ENCODE measurements at regions not wholly inside any gene's neighbourhood (a gene's known extent, or its start where the extent isn't known, plus 50 kb on each side); places are given as distances from the start of the nearest gene placed in this dataset.
A peak's percentile ranks its signal among the peaks of the same experiment; 100 is the strongest.

GRCh38 chr2:126826491-126826890 is 72.2 kb upstream of the TEX51 start:
- H3K79me2 ChIP-seq (ENCODE audit: insufficient read depth, low read length): no peaks in the 10 kb centered on the region
- Mint-ChIP-seq H3K4me3 (no peak overlapping the region), H3K36me3 (peaks cover 0 to 3% of the 10 kb centered on the region in 2 donors), H3K4me1 (peaks cover 96% of the 10 kb centered on the region), H3K9me3 (peaks cover 0 to 4% (median 0%) of the 10 kb centered on the region in 7 donors), H3K27ac (peak overlapping the region; percentile 9 to 92 (median 76)), H3K27me3 (ENCODE audit: low read depth in 3 of 3) (peaks cover 0 to 5% (median 0%) of the 10 kb centered on the region in 3 donors)
- no peaks in the 10 kb centered on the region for H3K36me3 ChIP-seq (replicated peaks in 1 of 2; ENCODE audit: control insufficient read depth in 1 of 2, insufficient read depth in 2 of 2, low read length in 2 of 2)
- intact Hi-C loops (cut with micrococcal nuclease): no loop called here
- peak overlapping the region in 1 of 3 experiments; percentile 30 for H3K4me3 ChIP-seq (replicated peaks in 1 of 3; ENCODE audit: low read depth in 2 of 3, low read length in 3 of 3)
- no peak overlapping the region for H3K9ac ChIP-seq (ENCODE audit: insufficient read depth, low read length, poor library complexity, severe bottlenecking)
- no peak overlapping the region for H3K4me2 ChIP-seq (replicated peaks; ENCODE audit: extremely low read depth, low read length, poor library complexity, severe bottlenecking)
- no peaks in the 10 kb centered on the region for H3K9me3 ChIP-seq (replicated peaks in 1 of 2; ENCODE audit: control insufficient read depth in 1 of 2, insufficient read depth in 1 of 2, low read length in 2 of 2)
- H2AFZ ChIP-seq (ENCODE audit: insufficient read depth, low read depth, low read length, poor library complexity, severe bottlenecking): peak overlapping the region; percentile 44
- TF ChIP-seq CTCF (IDR thresholded peaks at IDR 0.05): no peak
- H3K27me3 ChIP-seq (ENCODE audit: control insufficient read depth in 2 of 2, insufficient read depth in 2 of 2, low read length in 2 of 2): no peaks in the 10 kb centered on the region
- peak overlapping the region; percentile 10 to 83 for H3K27ac ChIP-seq (ENCODE audit: low read depth in 1 of 2, low read length in 2 of 2)
- WGBS (ENCODE audit: insufficient coverage): 0% methylated on average over 1 of the region's 1 CpG
- no peaks in the 10 kb centered on the region for H4K20me1 ChIP-seq (ENCODE audit: insufficient read depth, low read length)
- peak; percentile 38 to 53 (median 49) for DNase-seq
- H3K4me1 ChIP-seq (ENCODE audit: control insufficient read depth in 1 of 2, insufficient read depth in 2 of 2, low read length in 2 of 2): peaks cover 80 to 100% of the 10 kb centered on the region in 2 donors

GRCh38 chr2:126827371-126827770 is 71.3 kb upstream of the TEX51 start:
- H2AFZ ChIP-seq (ENCODE audit: insufficient read depth, low read depth, low read length, poor library complexity, severe bottlenecking): peak overlapping the region; percentile 44
- H3K9me3 ChIP-seq (replicated peaks in 1 of 2; ENCODE audit: control insufficient read depth in 1 of 2, insufficient read depth in 1 of 2, low read length in 2 of 2): no peaks in the 10 kb centered on the region
- H4K20me1 ChIP-seq (ENCODE audit: insufficient read depth, low read length): no peaks in the 10 kb centered on the region
- peak overlapping the region; percentile 60 to 83 for H3K27ac ChIP-seq (ENCODE audit: low read depth in 1 of 2, low read length in 2 of 2)
- Mint-ChIP-seq H3K27me3 (ENCODE audit: low read depth in 3 of 3) (peaks cover 0 to 6% (median 0%) of the 10 kb centered on the region in 3 donors), H3K36me3 (peaks cover 0 to 3% of the 10 kb centered on the region in 2 donors), H3K9me3 (peaks cover 0 to 7% (median 0%) of the 10 kb centered on the region in 7 donors), H3K4me3 (no peak overlapping the region), H3K4me1 (peaks cover 97% of the 10 kb centered on the region), H3K27ac (peak overlapping the region in 6 of 7 donors; percentile 35 to 92 (median 69))
- H3K79me2 ChIP-seq (ENCODE audit: insufficient read depth, low read length): no peaks in the 10 kb centered on the region
- peak overlapping the region in 1 of 3 experiments; percentile 30 for H3K4me3 ChIP-seq (replicated peaks in 1 of 3; ENCODE audit: low read depth in 2 of 3, low read length in 3 of 3)
- no peak for DNase-seq
- H3K4me2 ChIP-seq (replicated peaks; ENCODE audit: extremely low read depth, low read length, poor library complexity, severe bottlenecking): peak overlapping the region; percentile 56
- H3K4me1 ChIP-seq (ENCODE audit: control insufficient read depth in 1 of 2, insufficient read depth in 2 of 2, low read length in 2 of 2): peaks cover 88 to 100% of the 10 kb centered on the region in 2 donors
- WGBS (ENCODE audit: insufficient coverage): no CpG with 5 or more reads among the region's 8 CpGs
- H3K9ac ChIP-seq (ENCODE audit: insufficient read depth, low read length, poor library complexity, severe bottlenecking): no peak overlapping the region
- intact Hi-C loops (cut with micrococcal nuclease): no loop called here
- H3K27me3 ChIP-seq (ENCODE audit: control insufficient read depth in 2 of 2, insufficient read depth in 2 of 2, low read length in 2 of 2): no peaks in the 10 kb centered on the region
- H3K36me3 ChIP-seq (replicated peaks in 1 of 2; ENCODE audit: control insufficient read depth in 1 of 2, insufficient read depth in 2 of 2, low read length in 2 of 2): no peaks in the 10 kb centered on the region
- no peak for TF ChIP-seq CTCF (IDR thresholded peaks at IDR 0.05)
